GM21423 (cell line): ENCODE measurements at regions not wholly inside any gene's neighbourhood (a gene's known extent, or its start where the extent isn't known, plus 50 kb on each side); places are given as distances from the start of the nearest gene placed in this dataset.

Experiments
- ATAC-seq: cut with Tn5 transposase; IDR thresholded peaks from one replicate; pipeline ENCODE4 v1.9.1; 2021; ENCODE audit warnings: mild to moderate bottlenecking, moderate library complexity; ENCODE audit not compliant: unreplicated experiment

GRCh38 chr21:39124681-39125251, 58.5 kb downstream of the PSMG1 start:
- no peak for ATAC-seq

- no peak for ATAC-seq
These were observed 59.9 kb downstream of the PSMG1 start for GRCh38 chr21:39123375-39123774.

- no peak for ATAC-seq
These were observed 61.5 kb downstream of the PSMG1 start for GRCh38 chr21:39121600-39122355.

- ATAC-seq = no peak
These were observed 62.2 kb downstream of the PSMG1 start for GRCh38 chr21:39120876-39121599.

GRCh38 chr21:39119891-39120290, 63.4 kb downstream of the PSMG1 start:
- no peak for ATAC-seq

GRCh38 chr21:39118604-39119215, 64.5 kb downstream of the PSMG1 start:
- ATAC-seq = no peak

GRCh38 chr21:39118061-39118460, 65.2 kb downstream of the PSMG1 start:
- no peak for ATAC-seq

- no peak for ATAC-seq
These were observed 65.7 kb downstream of the PSMG1 start for GRCh38 chr21:39117440-39117970.

- ATAC-seq = no peak
These were observed 66.4 kb downstream of the PSMG1 start for GRCh38 chr21:39116761-39117439.

GRCh38 chr21:39115576-39116235, 67.5 kb downstream of the PSMG1 start:
- ATAC-seq = no peak

GRCh38 chr21:39114871-39115575, 68.2 kb downstream of the PSMG1 start:
- no peak for ATAC-seq

- no peak for ATAC-seq
These were observed 71.2 kb downstream of the PSMG1 start for GRCh38 chr21:39111931-39112550.

- ATAC-seq = no peak
These were observed 72.8 kb downstream of the PSMG1 start for GRCh38 chr21:39110431-39110830.

- ATAC-seq = no peak
These were observed 73.5 kb downstream of the PSMG1 start for GRCh38 chr21:39109596-39110210.

- no peak for ATAC-seq
These were observed 74.1 kb downstream of the PSMG1 start for GRCh38 chr21:39109163-39109530.

- no peak for ATAC-seq
These were observed 74.7 kb downstream of the PSMG1 start for GRCh38 chr21:39108291-39109162.

GRCh38 chr21:39107739-39108138, 75.5 kb downstream of the PSMG1 start:
- no peak for ATAC-seq
